ENCODE measurements at regions not wholly inside any gene's neighbourhood (a gene's known extent, or its start where the extent isn't known, plus 50 kb on each side); places are given as distances from the start of the nearest gene placed in this dataset.
A peak's percentile ranks its signal among the peaks of the same experiment; 100 is the strongest.
"Not testable (repeated sequence)": the region's sequence is repeated elsewhere in the genome, so short reads cannot be mapped to it uniquely, and the experiment has no call there.

- not testable (repeated sequence) for H3K4me3 ChIP-seq (ENCODE audit: low read depth, low read length); H3K9me3 ChIP-seq (ENCODE audit: control insufficient read depth in 2 of 2, low read length in 2 of 2); H3K36me3 Mint-ChIP-seq; H3K4me3 Mint-ChIP-seq; H3K27ac ChIP-seq (ENCODE audit: insufficient read depth, low read length, poor library complexity, severe bottlenecking); H3K36me3 ChIP-seq (ENCODE audit: control insufficient read depth, insufficient read depth, low read length); ATAC-seq (ENCODE audit: low read depth in 2 of 2); H3K27me3 ChIP-seq (ENCODE audit: control insufficient read depth, insufficient read depth, low read length); H3K4me1 ChIP-seq (ENCODE audit: control insufficient read depth, insufficient read depth, low read length, poor library complexity, severe bottlenecking); H3K27me3 Mint-ChIP-seq; H3K9me3 Mint-ChIP-seq
- DNase-seq = peak in 2 of 3 donors; percentile 39
- Mint-ChIP-seq H3K4me1 (peaks cover 0 to 15% (median 1%) of the 10 kb centered on the region in 4 donors), H3K27ac (peak overlapping the region in 1 of 3 donors; percentile 36)
Measured at GRCh38 chr3:75422101-75422945, 241.8 kb upstream of the FRG2C start.

- H3K4me1 ChIP-seq (ENCODE audit: control insufficient read depth, insufficient read depth, low read length, poor library complexity, severe bottlenecking); ATAC-seq (ENCODE audit: low read depth in 2 of 2); H3K36me3 ChIP-seq (ENCODE audit: control insufficient read depth, insufficient read depth, low read length); H3K4me3 Mint-ChIP-seq; H3K27ac ChIP-seq (ENCODE audit: insufficient read depth, low read length, poor library complexity, severe bottlenecking); H3K9me3 Mint-ChIP-seq; DNase-seq; H3K27ac Mint-ChIP-seq; H3K27me3 Mint-ChIP-seq; H3K36me3 Mint-ChIP-seq; H3K9me3 ChIP-seq (ENCODE audit: control insufficient read depth in 2 of 2, low read length in 2 of 2); H3K4me3 ChIP-seq (ENCODE audit: low read depth, low read length); H3K27me3 ChIP-seq (ENCODE audit: control insufficient read depth, insufficient read depth, low read length): not testable (repeated sequence)
- H3K4me1 Mint-ChIP-seq = peaks cover 0 to 25% (median 9%) of the 10 kb centered on the region in 4 donors
Measured at GRCh38 chr3:75425379-75425778, 238.7 kb upstream of the FRG2C start.

GRCh38 chr3:75427486-75427885 lies 236.6 kb upstream of the FRG2C start:
- not testable (repeated sequence) for H3K9me3 Mint-ChIP-seq; H3K27ac Mint-ChIP-seq; H3K4me1 ChIP-seq (ENCODE audit: control insufficient read depth, insufficient read depth, low read length, poor library complexity, severe bottlenecking); H3K4me3 Mint-ChIP-seq; ATAC-seq (ENCODE audit: low read depth in 2 of 2); H3K4me3 ChIP-seq (ENCODE audit: low read depth, low read length); H3K27me3 Mint-ChIP-seq; DNase-seq; H3K36me3 Mint-ChIP-seq; H3K9me3 ChIP-seq (ENCODE audit: control insufficient read depth in 2 of 2, low read length in 2 of 2); H3K36me3 ChIP-seq (ENCODE audit: control insufficient read depth, insufficient read depth, low read length); H3K27me3 ChIP-seq (ENCODE audit: control insufficient read depth, insufficient read depth, low read length); H3K27ac ChIP-seq (ENCODE audit: insufficient read depth, low read length, poor library complexity, severe bottlenecking)
- H3K4me1 Mint-ChIP-seq = peaks cover 0 to 19% (median 9%) of the 10 kb centered on the region in 4 donors

GRCh38 chr3:75427906-75428305 lies 236.2 kb upstream of the FRG2C start:
- H3K4me1 ChIP-seq (ENCODE audit: control insufficient read depth, insufficient read depth, low read length, poor library complexity, severe bottlenecking); H3K27me3 Mint-ChIP-seq; H3K4me3 ChIP-seq (ENCODE audit: low read depth, low read length); H3K27ac Mint-ChIP-seq; H3K27ac ChIP-seq (ENCODE audit: insufficient read depth, low read length, poor library complexity, severe bottlenecking); H3K36me3 Mint-ChIP-seq; ATAC-seq (ENCODE audit: low read depth in 2 of 2); H3K36me3 ChIP-seq (ENCODE audit: control insufficient read depth, insufficient read depth, low read length); H3K9me3 ChIP-seq (ENCODE audit: control insufficient read depth in 2 of 2, low read length in 2 of 2); DNase-seq; H3K27me3 ChIP-seq (ENCODE audit: control insufficient read depth, insufficient read depth, low read length); H3K4me3 Mint-ChIP-seq; H3K9me3 Mint-ChIP-seq: not testable (repeated sequence)
- peaks cover 0 to 15% (median 8%) of the 10 kb centered on the region in 4 donors for H3K4me1 Mint-ChIP-seq

- not testable (repeated sequence) for H3K36me3 Mint-ChIP-seq; H3K36me3 ChIP-seq (ENCODE audit: control insufficient read depth, insufficient read depth, low read length); H3K4me1 ChIP-seq (ENCODE audit: control insufficient read depth, insufficient read depth, low read length, poor library complexity, severe bottlenecking); H3K4me3 ChIP-seq (ENCODE audit: low read depth, low read length); H3K27me3 Mint-ChIP-seq; H3K9me3 ChIP-seq (ENCODE audit: control insufficient read depth in 2 of 2, low read length in 2 of 2); H3K27ac ChIP-seq (ENCODE audit: insufficient read depth, low read length, poor library complexity, severe bottlenecking); H3K27me3 ChIP-seq (ENCODE audit: control insufficient read depth, insufficient read depth, low read length); H3K9me3 Mint-ChIP-seq
- ATAC-seq (ENCODE audit: low read depth in 2 of 2) = peak in 1 of 2 donors; percentile 62
- H3K27ac Mint-ChIP-seq = peak overlapping the region in 1 of 3 donors; percentile 29
- H3K4me1 Mint-ChIP-seq = peaks cover 0 to 28% (median 14%) of the 10 kb centered on the region in 4 donors
- peak overlapping the region in 2 of 4 donors; percentile 72 to 81 for H3K4me3 Mint-ChIP-seq
- DNase-seq = peak; percentile 42 to 74 (median 56)
Measured at GRCh38 chr3:75429561-75430220, 234.4 kb upstream of the FRG2C start.

GRCh38 chr3:75430406-75430805 lies 233.7 kb upstream of the FRG2C start:
- peaks cover 0 to 31% (median 14%) of the 10 kb centered on the region in 4 donors for H3K4me1 Mint-ChIP-seq
- H3K9me3 ChIP-seq (ENCODE audit: control insufficient read depth in 2 of 2, low read length in 2 of 2); ATAC-seq (ENCODE audit: low read depth in 2 of 2); H3K27me3 ChIP-seq (ENCODE audit: control insufficient read depth, insufficient read depth, low read length); H3K9me3 Mint-ChIP-seq; DNase-seq; H3K4me3 ChIP-seq (ENCODE audit: low read depth, low read length); H3K36me3 ChIP-seq (ENCODE audit: control insufficient read depth, insufficient read depth, low read length); H3K27me3 Mint-ChIP-seq; H3K4me1 ChIP-seq (ENCODE audit: control insufficient read depth, insufficient read depth, low read length, poor library complexity, severe bottlenecking); H3K27ac ChIP-seq (ENCODE audit: insufficient read depth, low read length, poor library complexity, severe bottlenecking); H3K27ac Mint-ChIP-seq; H3K36me3 Mint-ChIP-seq: not testable (repeated sequence)
- peak overlapping the region in 1 of 4 donors; percentile 81 for H3K4me3 Mint-ChIP-seq

GRCh38 chr3:75431120-75431519 lies 233.0 kb upstream of the FRG2C start:
- not testable (repeated sequence) for ATAC-seq (ENCODE audit: low read depth in 2 of 2); H3K36me3 ChIP-seq (ENCODE audit: control insufficient read depth, insufficient read depth, low read length); H3K27me3 ChIP-seq (ENCODE audit: control insufficient read depth, insufficient read depth, low read length); H3K4me1 ChIP-seq (ENCODE audit: control insufficient read depth, insufficient read depth, low read length, poor library complexity, severe bottlenecking); H3K4me3 ChIP-seq (ENCODE audit: low read depth, low read length); H3K27me3 Mint-ChIP-seq; H3K36me3 Mint-ChIP-seq; H3K27ac ChIP-seq (ENCODE audit: insufficient read depth, low read length, poor library complexity, severe bottlenecking); H3K9me3 ChIP-seq (ENCODE audit: control insufficient read depth in 2 of 2, low read length in 2 of 2); DNase-seq; H3K9me3 Mint-ChIP-seq
- H3K4me1 Mint-ChIP-seq = peaks cover 0 to 33% (median 15%) of the 10 kb centered on the region in 4 donors
- H3K4me3 Mint-ChIP-seq = peak overlapping the region in 1 of 4 donors; percentile 81
- H3K27ac Mint-ChIP-seq = peak overlapping the region in 1 of 3 donors; percentile 12

- Mint-ChIP-seq H3K4me3 (peak overlapping the region in 2 of 4 donors; percentile 43 to 97), H3K4me1 (peaks cover 0 to 36% (median 17%) of the 10 kb centered on the region in 4 donors)
- H3K4me3 ChIP-seq (ENCODE audit: low read depth, low read length); H3K4me1 ChIP-seq (ENCODE audit: control insufficient read depth, insufficient read depth, low read length, poor library complexity, severe bottlenecking); H3K9me3 ChIP-seq (ENCODE audit: control insufficient read depth in 2 of 2, low read length in 2 of 2); DNase-seq; H3K27me3 ChIP-seq (ENCODE audit: control insufficient read depth, insufficient read depth, low read length); H3K9me3 Mint-ChIP-seq; H3K27ac ChIP-seq (ENCODE audit: insufficient read depth, low read length, poor library complexity, severe bottlenecking); H3K36me3 Mint-ChIP-seq; H3K27ac Mint-ChIP-seq; ATAC-seq (ENCODE audit: low read depth in 2 of 2); H3K36me3 ChIP-seq (ENCODE audit: control insufficient read depth, insufficient read depth, low read length); H3K27me3 Mint-ChIP-seq: not testable (repeated sequence)
Measured at GRCh38 chr3:75432466-75432865, 231.7 kb upstream of the FRG2C start.
